ENCODE measurements at regions not wholly inside any gene's neighbourhood (a gene's known extent, or its start where the extent isn't known, plus 50 kb on each side); places are given as distances from the start of the nearest gene placed in this dataset.

DNA sequence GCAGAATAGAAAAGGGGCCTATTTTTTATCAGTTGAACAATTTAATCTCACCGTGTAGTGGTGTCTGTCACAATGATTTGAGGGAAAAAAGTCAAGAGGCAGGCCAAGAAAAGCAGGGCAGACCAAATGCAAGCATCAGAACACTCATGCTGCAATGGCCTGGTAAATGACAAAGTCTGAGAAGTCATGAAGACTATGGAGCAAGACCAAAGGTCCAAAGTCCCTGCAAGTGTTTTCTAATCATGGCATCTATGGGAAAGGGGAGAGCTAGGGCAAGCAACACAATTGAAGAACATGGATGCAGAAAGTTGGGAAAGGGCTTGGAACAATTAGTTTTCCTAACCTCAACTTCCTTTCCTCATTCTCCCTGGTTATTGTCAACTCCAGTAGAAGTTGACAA lies 147.7 kb upstream of the TLL1 start:
- DNase-seq = no peak

DNA sequence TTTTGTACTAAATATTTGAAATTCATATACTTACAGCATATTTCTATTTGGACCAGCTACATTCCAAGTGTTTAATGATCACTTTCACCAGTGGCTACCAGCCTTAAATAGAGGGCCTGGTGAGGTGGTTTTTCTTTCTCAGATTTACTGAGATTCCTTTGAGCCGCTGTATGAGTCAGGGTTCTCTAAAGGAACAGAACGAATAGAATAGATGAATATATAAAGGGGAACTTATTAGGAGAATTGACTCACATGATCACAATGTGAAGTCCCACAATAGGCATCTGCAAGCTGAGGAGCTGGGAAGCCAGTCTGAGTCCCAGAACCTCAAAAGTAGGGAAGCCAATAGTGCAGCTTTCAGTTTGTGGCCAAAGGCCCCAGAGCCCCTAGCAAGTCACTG lies 146.2 kb upstream of the TLL1 start:
- no peak for DNase-seq

DNA sequence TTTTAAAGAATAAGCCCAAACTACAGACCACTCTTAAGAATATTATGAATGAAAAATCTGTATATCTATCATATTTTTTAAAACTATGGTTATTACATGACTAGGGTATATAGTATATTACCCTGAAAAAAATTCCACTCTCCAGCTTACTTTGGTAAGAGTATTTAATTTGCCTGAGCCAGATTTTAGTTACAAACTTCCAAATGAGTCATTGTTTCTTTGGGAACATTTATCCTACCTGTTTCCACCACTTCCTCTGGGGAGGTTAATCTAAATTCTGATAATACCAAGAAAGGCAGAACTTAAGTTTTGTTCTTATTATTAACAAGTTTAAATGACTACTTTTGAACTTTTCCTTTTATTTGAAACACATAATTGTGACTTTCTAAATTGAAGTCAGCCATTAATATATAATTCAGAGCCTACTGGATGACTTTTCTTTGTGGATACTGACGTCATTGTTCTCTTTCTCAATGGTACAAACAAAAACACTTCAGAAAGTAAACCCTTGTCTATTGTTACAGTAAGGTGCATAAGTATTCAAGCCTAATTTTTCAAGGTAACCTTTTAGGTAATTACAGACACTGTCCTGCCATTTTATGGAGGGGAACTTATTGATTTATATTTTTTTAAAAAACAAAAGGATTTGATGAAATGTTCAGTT lies 135.6 kb upstream of the TLL1 start:
- no peak for DNase-seq

DNA sequence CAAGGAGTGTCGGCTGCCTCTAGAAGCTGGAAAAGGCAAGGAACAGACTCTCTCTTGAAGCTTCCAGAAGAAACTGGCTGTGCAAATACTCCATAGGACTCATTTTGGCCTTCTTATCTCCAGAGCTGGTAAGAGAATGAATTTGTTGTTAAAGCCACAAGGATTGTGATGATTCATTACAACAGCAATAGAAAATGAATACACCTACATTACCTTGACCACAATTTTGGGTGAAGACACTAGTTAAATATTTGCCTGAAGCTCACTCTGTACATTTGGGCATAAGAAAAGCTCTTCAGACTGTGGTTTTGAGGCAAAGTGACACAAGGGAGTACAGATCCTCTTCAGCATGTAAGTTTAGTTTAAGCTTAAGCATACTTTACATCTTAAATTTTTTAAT lies 134.5 kb upstream of the TLL1 start:
- DNase-seq = no peak

DNA sequence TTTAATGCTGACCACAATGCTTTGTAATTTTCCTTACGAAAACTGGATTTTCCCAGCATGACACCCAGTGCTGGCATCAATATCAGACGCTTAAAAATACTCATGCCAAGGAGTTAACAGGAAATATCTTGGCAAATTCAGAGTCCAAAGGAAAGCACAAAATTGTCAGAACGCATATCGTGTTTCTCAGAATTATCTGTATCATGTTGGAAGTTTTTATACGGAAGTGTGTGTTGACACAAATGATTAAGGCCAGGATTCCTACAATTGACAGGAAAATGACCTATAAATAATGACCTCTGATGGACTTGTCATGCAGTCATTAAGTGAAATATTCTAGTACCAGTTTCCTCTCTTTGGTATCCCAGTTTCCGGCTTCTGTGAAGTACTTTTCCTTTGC lies 132.1 kb upstream of the TLL1 start:
- DNase-seq = no peak

DNA sequence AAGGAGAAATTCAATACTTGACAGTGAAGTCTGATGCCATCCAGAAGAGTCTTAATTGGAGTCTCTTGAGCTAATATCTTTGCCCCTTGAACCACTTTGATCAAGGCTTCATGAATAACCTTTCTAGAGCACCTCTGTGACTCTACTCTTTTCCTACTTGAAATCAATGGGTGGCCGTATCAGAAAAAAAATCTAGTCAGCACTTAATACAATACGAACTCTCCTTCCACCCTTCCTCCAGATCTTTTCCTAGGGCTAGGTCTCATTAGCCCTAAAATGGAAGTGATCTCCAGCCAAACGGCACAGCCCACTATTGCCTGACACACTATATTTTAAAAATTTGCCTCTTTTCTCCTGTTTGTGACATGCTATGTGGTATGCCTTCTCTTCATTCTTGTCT lies 129.6 kb upstream of the TLL1 start:
- no peak for DNase-seq

DNA sequence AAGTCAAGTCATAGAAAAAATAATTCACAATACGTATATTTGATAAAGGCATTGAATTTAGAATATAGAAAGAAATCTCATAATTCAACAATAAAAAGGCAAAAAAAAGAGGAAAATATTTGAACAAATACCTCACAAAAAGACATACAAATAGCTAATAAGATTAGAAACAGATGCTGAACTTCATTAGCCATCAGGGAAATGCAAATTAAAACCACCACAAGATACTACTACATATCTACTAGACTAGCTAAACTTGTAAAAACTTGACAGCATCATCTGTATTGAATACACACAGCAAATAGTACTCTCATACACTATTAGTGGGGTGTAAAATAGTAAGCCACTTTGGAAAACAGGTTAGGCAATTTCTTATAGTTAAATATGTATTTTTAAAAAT lies 128.7 kb upstream of the TLL1 start:
- DNase-seq = no peak

- DNase-seq = no peak
Measured at GRCh38 chr4:165748321-165748720, 124.7 kb upstream of the TLL1 start.

DNA sequence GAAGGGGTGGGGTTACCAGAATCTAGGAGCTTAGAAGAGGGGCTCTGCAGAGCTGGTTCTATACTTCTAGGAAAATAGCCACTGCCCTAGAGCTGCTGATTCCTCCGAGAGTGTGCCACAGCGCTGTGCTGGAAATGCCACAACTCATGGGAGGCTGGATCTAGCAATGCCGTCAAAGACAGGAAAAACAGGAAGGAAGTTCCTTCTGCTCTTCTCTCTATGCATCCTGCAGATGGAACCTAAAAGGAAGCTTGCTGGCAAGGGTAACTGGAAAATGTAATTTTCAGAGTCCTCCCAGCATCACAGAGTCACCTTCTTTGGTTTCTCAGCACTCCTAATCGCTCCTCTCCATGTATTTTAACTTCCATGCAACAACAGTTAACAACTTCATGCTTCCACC lies 121.2 kb upstream of the TLL1 start:
- no peak for DNase-seq

- no peak for DNase-seq
Measured at GRCh38 chr4:165754664-165755063, 118.4 kb upstream of the TLL1 start.

GRCh38 chr4:165756836-165757235 lies 116.2 kb upstream of the TLL1 start:
- no peak for DNase-seq

DNA sequence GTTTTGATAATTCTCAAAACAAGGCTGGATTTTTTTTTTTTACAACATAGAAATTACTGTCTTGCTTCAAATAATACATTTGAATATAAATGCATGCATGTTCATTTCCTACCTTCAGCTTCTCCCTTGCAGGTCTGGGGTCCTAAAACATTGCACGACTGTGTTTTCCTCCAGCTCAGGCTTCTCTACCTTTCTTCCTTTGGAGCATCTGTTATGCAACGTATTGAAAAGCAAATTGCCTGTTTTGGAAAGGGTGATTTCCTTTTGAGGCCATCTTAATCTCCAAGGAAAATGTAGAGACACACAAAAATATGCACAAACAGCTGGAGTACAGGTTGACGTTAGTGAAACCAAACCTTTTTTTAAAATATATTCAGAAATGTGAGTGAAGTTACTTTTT lies 115.6 kb upstream of the TLL1 start:
- DNase-seq = no peak

DNA sequence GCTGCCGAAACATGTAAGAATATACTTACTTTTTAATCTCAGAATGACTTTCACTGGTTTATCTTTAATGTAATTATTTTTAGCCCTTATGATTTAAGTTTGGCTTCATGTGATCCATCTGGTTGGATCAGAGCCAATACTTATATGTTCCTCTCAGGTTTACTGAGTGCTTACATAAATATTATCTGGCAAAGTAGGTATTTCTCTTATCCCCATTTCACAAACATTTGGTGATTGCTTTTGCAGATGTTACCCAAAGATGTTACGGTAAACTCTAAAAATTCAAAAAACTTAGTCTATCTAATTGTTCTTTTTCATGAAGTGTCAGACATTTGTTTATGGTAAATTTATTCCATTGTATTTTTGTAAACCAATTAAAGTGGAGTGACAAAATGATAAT lies 115.0 kb upstream of the TLL1 start:
- no peak for DNase-seq

DNA sequence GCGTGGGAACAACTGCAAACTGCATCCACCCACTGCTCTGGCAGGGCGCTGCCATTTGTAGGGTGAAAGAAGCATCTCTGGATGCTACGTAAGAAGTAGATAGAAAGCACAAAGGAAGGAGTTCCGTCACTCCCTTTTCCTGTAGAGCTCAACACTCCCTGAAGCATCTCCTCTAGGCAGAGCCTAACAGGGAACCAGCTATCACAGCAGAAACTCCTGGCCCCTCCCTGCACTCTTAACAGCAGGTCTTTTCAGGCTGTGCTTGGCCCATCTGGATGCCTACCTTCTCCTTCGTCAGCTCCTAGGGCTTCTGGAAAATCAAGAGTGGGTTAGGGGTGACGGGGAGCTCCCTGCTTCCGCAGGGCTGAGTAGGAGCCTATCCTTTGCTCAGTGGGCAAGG lies 112.9 kb upstream of the TLL1 start:
- no peak for DNase-seq

GRCh38 chr4:165761963-165762362 lies 111.1 kb upstream of the TLL1 start:
- DNase-seq = no peak

- DNase-seq = no peak
Measured at GRCh38 chr4:165763640-165764039, 109.4 kb upstream of the TLL1 start.

GRCh38 chr4:165765053-165765452 lies 108.0 kb upstream of the TLL1 start:
- no peak for DNase-seq

DNA sequence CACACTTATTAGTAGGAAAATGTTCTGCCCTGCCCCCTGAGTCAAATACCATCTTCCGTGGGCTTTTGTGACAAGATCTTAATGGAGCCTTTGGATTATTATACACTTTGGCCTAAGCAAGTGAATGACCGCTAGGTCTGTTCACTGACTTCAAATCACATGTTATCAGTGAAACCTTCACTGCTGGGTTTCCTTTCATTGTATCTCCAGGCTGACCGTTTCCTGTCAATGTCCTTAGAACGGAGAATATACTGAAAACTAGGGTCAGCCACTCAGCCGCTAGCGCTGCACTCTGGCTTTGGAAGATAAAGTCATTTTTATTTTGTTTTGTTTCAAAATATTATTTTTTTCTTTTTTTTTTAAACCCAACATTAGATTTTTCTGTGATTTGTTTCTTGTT lies 107.0 kb upstream of the TLL1 start:
- DNase-seq = no peak

- DNase-seq = no peak
Measured at GRCh38 chr4:165766976-165767375, 106.1 kb upstream of the TLL1 start.

DNA sequence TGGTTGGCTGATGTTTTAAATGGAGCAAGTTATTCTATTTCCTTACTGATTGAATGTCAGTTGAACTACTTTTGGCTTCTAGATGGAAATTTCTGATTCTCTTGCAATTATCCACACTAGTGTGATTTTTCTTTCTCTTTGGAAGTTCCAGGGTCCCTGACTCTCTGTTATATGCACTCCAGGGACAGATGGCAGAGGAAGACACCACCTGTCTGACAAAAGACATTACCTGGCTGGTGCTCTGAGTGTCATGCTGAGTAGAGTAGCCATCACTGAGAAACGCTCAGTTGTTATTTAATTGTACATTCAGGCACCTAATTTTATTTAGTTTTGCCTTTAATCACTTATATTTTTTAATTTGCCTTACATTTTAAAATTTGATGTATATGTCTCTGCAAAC lies 105.4 kb upstream of the TLL1 start:
- no peak for DNase-seq

DNA sequence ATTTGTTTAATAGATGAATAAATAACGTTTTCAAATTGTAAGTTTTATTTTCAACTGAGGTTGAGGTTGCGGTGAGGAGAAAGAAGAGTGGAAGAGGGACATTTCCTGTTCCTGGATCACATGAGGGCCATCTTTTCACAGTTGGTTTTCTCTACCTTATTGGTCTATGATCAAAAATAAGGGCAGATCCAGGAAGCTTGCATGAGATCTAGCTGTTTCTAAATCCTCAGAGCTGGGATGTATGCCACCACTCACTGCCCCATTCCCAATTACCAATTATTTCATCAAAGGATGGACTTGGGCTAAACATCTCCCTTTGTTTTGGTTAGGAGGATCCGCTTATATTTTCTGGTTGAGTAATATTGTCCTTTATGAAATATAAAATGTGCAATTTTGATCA lies 104.8 kb upstream of the TLL1 start:
- DNase-seq = no peak

DNA sequence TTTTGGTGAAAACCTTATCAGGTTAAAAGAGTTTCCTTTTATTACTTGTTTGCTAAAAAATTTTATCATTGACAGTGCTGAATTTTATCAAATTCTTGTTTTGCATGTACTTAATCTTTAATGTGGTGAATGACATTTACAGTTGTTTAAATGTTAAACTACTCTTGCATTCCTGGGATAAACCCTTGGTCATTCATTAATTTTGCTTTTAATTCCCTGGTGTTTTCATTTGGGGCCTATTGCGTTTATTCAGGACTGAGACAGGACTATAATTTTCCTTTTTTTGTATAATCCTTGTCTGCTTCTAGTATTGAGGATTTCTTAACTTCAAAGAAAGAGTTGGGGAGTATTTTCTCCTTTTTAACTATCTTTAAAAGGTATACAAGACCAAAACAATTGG lies 98.7 kb upstream of the TLL1 start:
- no peak for DNase-seq

DNA sequence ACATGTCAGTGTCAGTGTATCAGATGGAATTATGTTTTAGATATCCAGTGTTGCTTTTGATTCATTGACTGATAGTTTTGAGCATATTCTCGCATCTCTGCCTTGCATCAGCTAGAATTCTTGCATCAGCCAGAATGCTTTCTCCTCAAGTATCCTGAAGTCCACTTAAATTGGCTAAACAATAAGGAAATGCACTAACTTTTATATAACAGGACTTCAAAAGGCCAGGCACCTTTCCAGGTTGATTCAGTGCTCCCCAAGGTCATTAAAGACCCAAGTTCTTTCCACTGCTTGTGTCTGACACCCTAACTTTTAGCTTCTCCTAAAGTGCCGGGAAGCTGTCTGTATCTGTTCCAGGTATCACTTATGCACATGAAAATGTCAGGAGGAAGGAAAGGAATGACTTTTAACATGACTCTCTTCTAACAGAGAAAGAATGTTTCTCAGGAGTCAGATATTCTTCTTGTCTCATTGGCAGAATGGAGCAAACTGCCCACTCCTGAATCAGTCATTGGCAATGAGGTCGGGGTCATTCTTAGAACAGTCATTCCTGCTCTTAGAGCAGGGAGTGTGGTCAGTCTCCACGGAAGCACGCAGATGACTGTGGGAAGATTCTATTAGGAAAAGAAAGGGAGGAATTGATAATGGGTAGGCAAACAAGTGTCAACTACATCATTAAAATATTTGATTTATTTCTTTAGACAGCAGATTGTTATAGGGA lies 92.9 kb upstream of the TLL1 start:
- DNase-seq = no peak

GRCh38 chr4:165780735-165781134 lies 92.3 kb upstream of the TLL1 start:
- DNase-seq = no peak

DNA sequence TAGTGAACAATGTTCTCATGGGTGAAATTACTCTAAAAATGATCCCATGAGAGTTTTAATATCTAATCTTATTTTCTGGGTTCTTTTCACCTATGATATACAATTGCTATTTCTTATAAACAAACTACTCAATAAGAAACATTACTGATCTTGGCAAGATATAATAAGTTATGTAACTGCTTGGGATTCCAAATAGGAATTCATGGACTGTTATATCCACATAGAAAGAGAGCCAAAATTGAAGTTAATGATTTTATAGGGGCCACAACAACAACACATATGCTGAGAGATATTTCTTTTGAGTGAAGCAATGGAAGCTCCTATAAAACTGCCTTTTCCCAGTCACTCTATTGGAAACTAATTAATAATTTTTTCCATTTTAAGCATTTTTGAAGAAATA lies 90.4 kb upstream of the TLL1 start:
- DNase-seq = no peak
